H1 (cell line): ENCODE measurements at regions not wholly inside any gene's neighbourhood (a gene's known extent, or its start where the extent isn't known, plus 50 kb on each side); places are given as distances from the start of the nearest gene placed in this dataset.

Source experiments
- CTCF ChIA-PET: fragments of 300-600 bp; sonication (Branson Sonifier 250); formaldehyde crosslinking; loops from one replicate; lab custom pipeline; 2021; ENCODE audit not compliant: partially characterized antibody; lab: Charles Lee
- POLR2A ChIA-PET: fragments of 300-600 bp; sonication (Branson Sonifier 250); formaldehyde crosslinking; loops from one replicate; lab custom pipeline; 2021; ENCODE audit warnings: inconsistent platforms; ENCODE audit not compliant: partially characterized antibody; lab: Charles Lee
- DNase-seq, 2 experiments: peaks; one replicate each; pipeline versions ENCODE4 v3.0.0 to v3.0.0-alpha.2; 2010 to 2022; ENCODE audit warnings: low spot score in 2 of 2, low read depth in 1 of 2, mixed read lengths in 1 of 2
- FAIRE-seq: peaks from 2 replicates; lab custom pipeline; 2011; peaks lifted over from hg19 to GRCh38; lab: Jason Lieb, UNC
- H2AFZ ChIP-seq: 2 replicates; pipeline ENCODE4 v1.8.1; 2012; ENCODE audit warnings: low read length, inconsistent platforms
- H2AK5ac ChIP-seq: 2 replicates; pipeline ENCODE4 v1.6.1; 2013; ENCODE audit warnings: low read depth, low read length
- H2BK120ac ChIP-seq: replicated peaks from 2 replicates; pipeline ENCODE3; 2013; ENCODE audit warnings: low read depth, low read length, inconsistent platforms
- H2BK12ac ChIP-seq: 2 replicates; pipeline ENCODE4 v1.6.1; 2013; ENCODE audit warnings: low read depth, low read length
- H2BK15ac ChIP-seq: 2 replicates; pipeline ENCODE4 v1.6.1; 2013; ENCODE audit warnings: low read length
- H2BK20ac ChIP-seq: 2 replicates; pipeline ENCODE4 v1.6.1; 2013; ENCODE audit warnings: low read length
- H2BK5ac ChIP-seq: 2 replicates; pipeline ENCODE4 v1.6.1; 2013; ENCODE audit warnings: low read depth, low read length
- H3K14ac ChIP-seq: 2 replicates; pipeline ENCODE4 v1.6.1; 2013; ENCODE audit warnings: inconsistent platforms; ENCODE audit not compliant: insufficient read length
- H3K18ac ChIP-seq: 2 replicates; pipeline ENCODE4 v1.6.1; 2013; ENCODE audit warnings: low read length; ENCODE audit errors: extremely low read depth
- H3K23ac ChIP-seq: 2 replicates; pipeline ENCODE4 v1.6.1; 2013; ENCODE audit warnings: inconsistent platforms; ENCODE audit not compliant: insufficient read length
- H3K23me2 ChIP-seq: 2 replicates; pipeline ENCODE4 v1.6.1; 2013; ENCODE audit warnings: low read depth, low read length
- H3K27ac ChIP-seq: 2 replicates; pipeline ENCODE4 v1.6.1; 2011; ENCODE audit warnings: low read depth, low read length, inconsistent platforms
- H3K27me3 ChIP-seq, 4 experiments: replicated peaks in 1 of 4; 1 replicate in 1 of 4; 2 replicates in 3 of 4; pipeline versions ENCODE4 v1.6.1 to v1.8.1; 2011 to 2013; ENCODE audit warnings: low read length in 3 of 4, mild to moderate bottlenecking in 3 of 4, inconsistent platforms in 2 of 4, mixed read lengths in 2 of 4, moderate library complexity in 1 of 4; ENCODE audit not compliant: control insufficient read depth in 3 of 4, insufficient read depth in 3 of 4; ENCODE audit errors: extremely low read depth in 1 of 4
- H3K36me3 ChIP-seq, 4 experiments: 2 replicates each; pipeline versions ENCODE4 v1.6.1 to v1.8.1; 2011 to 2013; ENCODE audit warnings: mild to moderate bottlenecking in 4 of 4, low read length in 3 of 4, moderate library complexity in 2 of 4, control low read depth in 1 of 4, inconsistent platforms in 1 of 4; ENCODE audit not compliant: insufficient read depth in 4 of 4, control insufficient read depth in 2 of 4
- H3K4ac ChIP-seq: replicated peaks from 2 replicates; pipeline ENCODE3; 2013; ENCODE audit warnings: low read length, low read depth, mixed read lengths, inconsistent platforms; ENCODE audit not compliant: insufficient read length
- H3K4me1 ChIP-seq, 4 experiments: replicated peaks in 1 of 4; 1 replicate in 1 of 4; 2 replicates in 3 of 4; pipeline versions ENCODE4 v1.6.1 to v1.8.1; 2011 to 2013; ENCODE audit warnings: low read length in 3 of 4, inconsistent platforms in 2 of 4, mixed read lengths in 1 of 4; ENCODE audit not compliant: insufficient read depth in 4 of 4, control insufficient read depth in 3 of 4
- H3K4me2 ChIP-seq, 2 experiments: 2 replicates each; pipeline versions ENCODE4 v1.6.1 to v1.8.1; 2011 to 2013; ENCODE audit warnings: low read depth in 2 of 2, low read length in 2 of 2, control low read depth in 1 of 2, inconsistent platforms in 1 of 2, mild to moderate bottlenecking in 1 of 2; ENCODE audit not compliant: insufficient read depth in 1 of 2
- H3K4me3 ChIP-seq, 4 experiments: fragments of 200-600, 300-600 bp in 1 of 4; sonication (generic), shearing (Covaris generic), sonication (Bioruptor Twin) in 1 of 4; 2 replicates each; pipeline versions ENCODE4 v1.5.1 to v1.8.1; 2011 to 2016; ENCODE audit warnings: low read length in 4 of 4, low read depth in 3 of 4, control low read depth in 2 of 4, inconsistent platforms in 2 of 4, mild to moderate bottlenecking in 2 of 4, mixed read lengths in 1 of 4, moderate library complexity in 1 of 4; ENCODE audit not compliant: insufficient read depth in 2 of 4; ENCODE audit errors: extremely low read depth in 1 of 4
- H3K56ac ChIP-seq: replicated peaks from 2 replicates; pipeline ENCODE3; 2013; ENCODE audit warnings: low read depth, mild to moderate bottlenecking, mixed read lengths, low read length, inconsistent platforms; ENCODE audit not compliant: insufficient read length
- H3K79me1 ChIP-seq: 2 replicates; pipeline ENCODE4 v1.6.1; 2013; ENCODE audit warnings: low read depth, low read length, control low read depth
- H3K79me2 ChIP-seq, 2 experiments: 2 replicates each; pipeline versions ENCODE4 v1.6.1 to v1.8.1; 2012 to 2013; ENCODE audit warnings: low read length in 2 of 2, mild to moderate bottlenecking in 2 of 2, inconsistent platforms in 1 of 2; ENCODE audit not compliant: insufficient read depth in 2 of 2, control insufficient read depth in 1 of 2
- H3K9ac ChIP-seq, 4 experiments: replicated peaks in 1 of 4; 1 replicate in 1 of 4; 2 replicates in 3 of 4; pipeline versions ENCODE4 v1.6.1 to v1.8.1; 2011 to 2013; ENCODE audit warnings: low read depth in 3 of 4, low read length in 3 of 4, control low read depth in 2 of 4, mild to moderate bottlenecking in 2 of 4, moderate library complexity in 2 of 4, inconsistent platforms in 1 of 4; ENCODE audit errors: extremely low read depth in 1 of 4
- H3K9me3 ChIP-seq, 2 experiments: 2 replicates each; pipeline versions ENCODE4 v1.6.1 to v1.8.1; 2012 to 2013; ENCODE audit warnings: mild to moderate bottlenecking in 2 of 2, moderate library complexity in 2 of 2, control low read depth in 1 of 2, inconsistent platforms in 1 of 2, low read depth in 1 of 2, low read length in 1 of 2, mixed read lengths in 1 of 2; ENCODE audit not compliant: insufficient read depth in 2 of 2
- H4K20me1 ChIP-seq, 2 experiments: replicated peaks in 1 of 2; 2 replicates each; pipeline versions ENCODE3 to v1.8.1; 2011 to 2013; ENCODE audit warnings: inconsistent platforms in 2 of 2, low read length in 2 of 2, mild to moderate bottlenecking in 1 of 2; ENCODE audit not compliant: insufficient read depth in 2 of 2, control insufficient read depth in 1 of 2
- H4K5ac ChIP-seq: 2 replicates; pipeline ENCODE4 v1.6.1; 2013; ENCODE audit warnings: low read length, low read depth, mixed read lengths, inconsistent platforms; ENCODE audit not compliant: insufficient read length
- H4K8ac ChIP-seq: 2 replicates; pipeline ENCODE4 v1.8.0; 2013; ENCODE audit warnings: mild to moderate bottlenecking, moderate library complexity, low read length, inconsistent platforms; ENCODE audit not compliant: insufficient read depth; ENCODE audit errors: extremely low read depth
- H4K91ac ChIP-seq: replicated peaks from 2 replicates; pipeline ENCODE3; 2013; ENCODE audit warnings: low read length, mixed read lengths, inconsistent platforms; ENCODE audit not compliant: insufficient read length
- CHD2 ChIP-seq: IDR thresholded peaks from 2 replicates; pipeline ENCODE4 v1.6.1; 2012; ENCODE audit warnings: low read length, improper control_type of control experiment
- CREB1 ChIP-seq: IDR thresholded peaks from 2 replicates; pipeline ENCODE4 v1.6.1; 2012; ENCODE audit warnings: inconsistent platforms
- EZH2 ChIP-seq: fragments of 200-600 bp; sonication (generic); IDR thresholded peaks from 2 replicates; pipeline ENCODE4 v1.7.1; 2012; ENCODE audit warnings: low read depth, mild to moderate bottlenecking, moderate library complexity, low read length, inconsistent platforms; ENCODE audit not compliant: severe bottlenecking
- NANOG ChIP-seq: IDR thresholded peaks from 2 replicates; pipeline ENCODE4 v1.6.1; 2011; ENCODE audit warnings: low read length, low read depth, mild to moderate bottlenecking, inconsistent platforms; ENCODE audit not compliant: insufficient read depth, poor library complexity, severe bottlenecking
- WGBS, 2 experiments: shearing (Covaris generic) in 1 of 2; methylation state at CpG; one replicate each; pipeline versions ENCODE4 v1.1.6 to v1.1.7; 2013 to 2015; ENCODE audit warnings: low lambda C conversion rate in 2 of 2, mixed read lengths in 2 of 2, inconsistent platforms in 1 of 2, low coverage in 1 of 2, missing lambda C conversion rate in 1 of 2; ENCODE audit not compliant: insufficient replicate concordance in 2 of 2, insufficient coverage in 1 of 2, insufficient read length in 1 of 2; ENCODE audit errors: extremely low coverage in 1 of 2, missing lambda C conversion rate in 1 of 2; 5-methylcytosine and 5-hydroxymethylcytosine counted together

DNA sequence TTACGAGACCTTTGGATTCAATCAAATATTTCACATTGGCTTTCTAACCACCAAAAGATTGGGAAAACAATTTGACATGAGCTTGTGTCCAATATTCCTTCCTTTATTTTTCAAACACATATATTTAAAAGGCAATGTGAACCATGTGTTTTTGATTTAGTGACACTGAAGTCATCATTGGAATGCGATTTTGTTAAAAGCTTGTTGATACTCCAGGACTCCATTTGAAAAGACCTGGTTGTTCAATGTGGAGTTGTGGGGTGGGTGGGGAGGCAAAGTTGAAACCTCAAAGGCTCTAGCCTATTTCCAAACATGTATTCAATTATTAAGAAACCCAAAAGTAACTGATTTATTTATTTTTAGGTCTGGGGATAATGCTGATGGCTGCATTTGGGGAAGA is 114.1 kb upstream of the TRIB2 start:
- TF ChIP-seq NANOG = no peak
- TF ChIP-seq EZH2 = no peak
- no peak for TF ChIP-seq CREB1
- TF ChIP-seq CHD2 = no peak
- 89% methylated on average over 2 of the region's 2 CpGs; no CpG with 5 or more reads in 1 of the 2 experiments for WGBS, 2 experiments
- Histone ChIP-seq H2AK5ac (no peak overlapping the region), H3K9ac (no peak overlapping the region), H3K23me2 (no peaks in the 10 kb centered on the region), H3K56ac (no peak overlapping the region), H3K36me3 (no peaks in the 10 kb centered on the region), H2BK12ac (no peak overlapping the region), H3K4me2 (no peak overlapping the region), H3K27ac (no peak overlapping the region), H4K8ac (no peak overlapping the region), H3K79me2 (no peaks in the 10 kb centered on the region), H3K9me3 (no peaks in the 10 kb centered on the region), H2BK20ac (no peak overlapping the region), H2BK120ac (no peak overlapping the region), H3K4ac (no peak overlapping the region), H3K79me1 (no peaks in the 10 kb centered on the region), H4K20me1 (no peaks in the 10 kb centered on the region), H3K23ac (no peak overlapping the region), H4K91ac (no peak overlapping the region), H3K14ac (no peak overlapping the region), H3K27me3 (no peaks in the 10 kb centered on the region), H2BK5ac (no peak overlapping the region), H3K18ac (no peak overlapping the region), H3K4me3 (no peak overlapping the region), H2BK15ac (no peak overlapping the region), H2AFZ (no peak overlapping the region), H3K4me1 (no peaks in the 10 kb centered on the region), H4K5ac (no peak overlapping the region)
- FAIRE-seq = no peak
- POLR2A ChIA-PET = no interaction called here
- CTCF ChIA-PET = interaction anchor here (0.7 kb wide), 1 partner anchor 447 kb away, joined by 3 read pairs; no protein-coding TSS in a partner anchor
- DNase-seq = no peak
